SH-SY5Y (cell line): ENCODE measurements at regions not wholly inside any gene's neighbourhood (a gene's known extent, or its start where the extent isn't known, plus 50 kb on each side); places are given as distances from the start of the nearest gene placed in this dataset.

Experiments used
- GATA2 ChIP-seq: IDR thresholded peaks from 2 replicates; pipeline ENCODE4 v1.6.1; 2011; ENCODE audit warnings: mild to moderate bottlenecking, low read depth, low read length
- GATA3 ChIP-seq: IDR thresholded peaks from 2 replicates; pipeline ENCODE4 v1.6.1; 2011; ENCODE audit warnings: low read depth, mild to moderate bottlenecking, low read length, moderate library complexity

GRCh38 chr12:58364389-58365086, 423.2 kb downstream of the ATP23 start:
- TF ChIP-seq GATA2 (no peak), GATA3 (no peak)
